Brain microvascular endothelial cell (primary cell): ENCODE measurements at regions not wholly inside any gene's neighbourhood (a gene's known extent, or its start where the extent isn't known, plus 50 kb on each side); places are given as distances from the start of the nearest gene placed in this dataset.
A peak's percentile ranks its signal among the peaks of the same experiment; 100 is the strongest.

Source experiments
- DNase-seq: peaks from one replicate; pipeline ENCODE4 v3.0.0-alpha.2; 2020
- H3K27ac ChIP-seq: fragments of 250-450 bp; sonication (Bioruptor Pico); 2 replicates; pipeline ENCODE4 v1.5.1; 2020; ENCODE audit warnings: mild to moderate bottlenecking, moderate library complexity
- H3K27me3 ChIP-seq: fragments of 250-450 bp; sonication (Bioruptor Pico); replicated peaks from 2 replicates; pipeline ENCODE4 v1.5.1; 2020; ENCODE audit warnings: mild to moderate bottlenecking
- H3K36me3 ChIP-seq: fragments of 250-450 bp; sonication (Bioruptor Pico); replicated peaks from 2 replicates; pipeline ENCODE4 v1.5.1; 2020; ENCODE audit warnings: mild to moderate bottlenecking
- H3K4me3 ChIP-seq: 2 replicates; pipeline ENCODE4 v1.5.1; 2011; ENCODE audit warnings: low read depth, mild to moderate bottlenecking, control low read depth, low read length, moderate library complexity
- CTCF ChIP-seq: IDR thresholded peaks from 2 replicates; pipeline ENCODE4 v1.5.1; 2011; ENCODE audit warnings: low read depth, mild to moderate bottlenecking, moderate library complexity, low read length, control low read depth, inconsistent platforms; ENCODE audit errors: missing control alignments
- in situ Hi-C: cut with HindIII; loops from 2 replicates; pipeline ENCODE4 v1.10.0; 2017; ENCODE audit warnings: low sequenced_read_pairs, low pct_ligation_motif_present

- TF ChIP-seq CTCF, result no peak
- Histone ChIP-seq H3K36me3 (no peaks in the 10 kb centered on the region), H3K4me3 (no peak overlapping the region), H3K27me3 (no peaks in the 10 kb centered on the region), H3K27ac (no peak overlapping the region)
- DNase-seq, result no peak
- in situ Hi-C loops, result no loop called here
These were observed 632.9 kb downstream of the ARL4A start for GRCh38 chr7:13320333-13320732.

GRCh38 chr7:13321316-13321715, 633.9 kb downstream of the ARL4A start:
- no peak for TF ChIP-seq CTCF
- Histone ChIP-seq H3K27me3 (no peaks in the 10 kb centered on the region), H3K36me3 (no peaks in the 10 kb centered on the region), H3K27ac (no peak overlapping the region), H3K4me3 (no peak overlapping the region)
- in situ Hi-C loops, result no loop called here
- DNase-seq, result no peak

GRCh38 chr7:13322126-13322525, 634.7 kb downstream of the ARL4A start:
- no peak for TF ChIP-seq CTCF
- Histone ChIP-seq H3K27ac (no peak overlapping the region), H3K36me3 (no peaks in the 10 kb centered on the region), H3K27me3 (no peaks in the 10 kb centered on the region), H3K4me3 (no peak overlapping the region)
- in situ Hi-C loops, result no loop called here
- no peak for DNase-seq

GRCh38 chr7:13327669-13328068, 640.2 kb downstream of the ARL4A start:
- no peaks in the 10 kb centered on the region for H3K36me3 ChIP-seq
- no peak overlapping the region for H3K4me3 ChIP-seq
- no peaks in the 10 kb centered on the region for H3K27me3 ChIP-seq
- DNase-seq, result peak; percentile 80
- TF ChIP-seq CTCF, result no peak
- in situ Hi-C loops, result no loop called here
- H3K27ac ChIP-seq, result no peak overlapping the region

- TF ChIP-seq CTCF, result no peak
- in situ Hi-C loops, result no loop called here
- no peak overlapping the region for H3K27ac ChIP-seq
- DNase-seq, result no peak
- H3K4me3 ChIP-seq, result no peak overlapping the region
- no peaks in the 10 kb centered on the region for H3K27me3 ChIP-seq
- H3K36me3 ChIP-seq, result no peaks in the 10 kb centered on the region
These were observed 645.9 kb downstream of the ARL4A start for GRCh38 chr7:13333371-13333770.

- H3K36me3 ChIP-seq, result no peaks in the 10 kb centered on the region
- no peak overlapping the region for H3K27ac ChIP-seq
- no peaks in the 10 kb centered on the region for H3K27me3 ChIP-seq
- TF ChIP-seq CTCF, result no peak
- in situ Hi-C loops, result no loop called here
- H3K4me3 ChIP-seq, result no peak overlapping the region
- DNase-seq, result no peak
These were observed 648.8 kb downstream of the ARL4A start for GRCh38 chr7:13336227-13336626.
